GM12878 (cell line): ENCODE measurements at regions not wholly inside any gene's neighbourhood (a gene's known extent, or its start where the extent isn't known, plus 50 kb on each side); places are given as distances from the start of the nearest gene placed in this dataset.

ENCODE experiments used
- ATAC-seq: fragments of 200-7000 bp; cut with Tn5 transposase; 3 replicates; pipeline ENCODE4 v1.9.1; 2020; ENCODE audit warnings: mild to moderate bottlenecking, moderate library complexity
- BruUV-seq: library from RNA; stranded (reverse); fragments of 400-500 nt; replicated peaks from 2 replicates; lab custom pipeline; 2021; lab: Mats Ljungman, UMichigan
- CTCF ChIA-PET: fragments of 300-600 bp; sonication (Branson Sonifier 250); formaldehyde crosslinking; extraction: SDS; loops from one replicate; lab custom pipeline; 2021; ENCODE audit warnings: inconsistent platforms; lab: Yijun Ruan, JAX
- POLR2A ChIA-PET: fragments of 350-600 bp; formaldehyde crosslinking; extraction: SDS; loops from one replicate; lab custom pipeline; 2021; ENCODE audit warnings: inconsistent platforms; lab: Charles Lee
- RAD21 ChIA-PET: fragments of 300-600 bp; sonication (Branson Sonifier 250); formaldehyde crosslinking; loops from one replicate; lab custom pipeline; 2023; ENCODE audit warnings: antibody characterized with exemption; ENCODE audit not compliant: unreplicated experiment; lab: Charles Lee
- SMC1A ChIA-PET: fragments of 300-600 bp; sonication (Branson Sonifier 250); formaldehyde crosslinking; loops from one replicate; lab custom pipeline; 2023; ENCODE audit not compliant: unreplicated experiment, uncharacterized antibody; lab: Charles Lee
- DNase-seq: peaks from one replicate; pipeline ENCODE4 v3.0.0-alpha.2; 2011; ENCODE audit warnings: low read depth, low spot score
- FAIRE-seq: peaks from 3 replicates; lab custom pipeline; 2011; peaks lifted over from hg19 to GRCh38; lab: Jason Lieb, UNC
- H2AFZ ChIP-seq: 2 replicates; pipeline ENCODE4 v1.6.0; 2011; ENCODE audit warnings: low read depth, low read length, control low read depth; ENCODE audit not compliant: control insufficient read depth
- H3K27ac ChIP-seq: 2 replicates; pipeline ENCODE4 v1.5.1; 2011; ENCODE audit warnings: control low read depth; ENCODE audit not compliant: control insufficient read depth, insufficient read depth
- H3K27me3 ChIP-seq, 2 experiments: replicated peaks in 1 of 2; 2 replicates each; pipeline versions ENCODE4 v1.6.0 to v1.6.1; 2011; ENCODE audit warnings: low read length in 1 of 2; ENCODE audit not compliant: control insufficient read depth in 2 of 2, insufficient read depth in 2 of 2
- H3K36me3 ChIP-seq, 2 experiments: 2 replicates each; pipeline ENCODE4 v1.5.1; 2011; ENCODE audit warnings: low read length in 1 of 2; ENCODE audit not compliant: control insufficient read depth in 2 of 2, insufficient read depth in 2 of 2
- H3K4me1 ChIP-seq: 2 replicates; pipeline ENCODE4 v1.6.1; 2011; ENCODE audit warnings: mild to moderate bottlenecking, low read length, moderate library complexity, mixed read lengths; ENCODE audit not compliant: control insufficient read depth, insufficient read depth
- H3K4me2 ChIP-seq: 2 replicates; pipeline ENCODE4 v1.6.0; 2011; ENCODE audit warnings: control low read depth; ENCODE audit not compliant: control insufficient read depth, insufficient read depth
- H3K4me3 ChIP-seq: fragments of 200-600 bp; sonication (generic); 2 replicates; pipeline ENCODE4 v1.5.1; 2016
- H3K79me2 ChIP-seq: 2 replicates; pipeline ENCODE4 v1.6.0; 2011; ENCODE audit warnings: low read length; ENCODE audit not compliant: control insufficient read depth, insufficient read depth
- H3K9ac ChIP-seq: 2 replicates; pipeline ENCODE4 v1.8.0; 2011; ENCODE audit warnings: low read length, control low read depth, mixed read lengths; ENCODE audit not compliant: control insufficient read depth, insufficient read depth
- H3K9me3 ChIP-seq: replicated peaks from 3 replicates; pipeline ENCODE4 v1.5.1; 2011; ENCODE audit warnings: mild to moderate bottlenecking, low read length; ENCODE audit not compliant: control insufficient read depth, insufficient read depth
- H4K20me1 ChIP-seq: 2 replicates; pipeline ENCODE4 v1.6.0; 2011; ENCODE audit not compliant: control insufficient read depth, insufficient read depth
- CHD2 ChIP-seq: IDR thresholded peaks from 2 replicates; pipeline ENCODE4 v1.6.1; 2011; ENCODE audit warnings: low read depth, low read length, improper control_type of control experiment, borderline replicate concordance
- JUND ChIP-seq: IDR thresholded peaks from 2 replicates; pipeline ENCODE4 v1.6.1; 2012; ENCODE audit warnings: low read depth, mild to moderate bottlenecking, low read length, improper control_type of control experiment, moderate library complexity
- MTA2 ChIP-seq: fragments of 450-650 bp; IDR thresholded peaks from 2 replicates; pipeline ENCODE4 v1.6.1; 2016; ENCODE audit warnings: low read depth, mild to moderate bottlenecking, moderate library complexity
- POU2F2 ChIP-seq: IDR thresholded peaks from 3 replicates; pipeline ENCODE4 v1.6.1; 2011; ENCODE audit warnings: low read depth, mild to moderate bottlenecking, low read length, borderline replicate concordance
- SUPT20H ChIP-seq: IDR thresholded peaks from 2 replicates; pipeline ENCODE4 v1.6.1; 2011; ENCODE audit warnings: low read depth, mild to moderate bottlenecking, low read length, moderate library complexity, borderline replicate concordance; ENCODE audit not compliant: control insufficient read depth
- TARDBP ChIP-seq: IDR thresholded peaks from 2 replicates; pipeline ENCODE4 v1.6.1; 2016; ENCODE audit warnings: borderline replicate concordance
- ZBTB33 ChIP-seq: fragments of 450-650 bp; IDR thresholded peaks from 2 replicates; pipeline ENCODE4 v1.6.1; 2017; ENCODE audit warnings: mild to moderate bottlenecking
- WGBS: methylation state at CpG from one replicate; pipeline ENCODE4 v1.1.6; 2016; ENCODE audit warnings: low lambda C conversion rate; ENCODE audit not compliant: insufficient replicate concordance, insufficient coverage; ENCODE audit errors: missing lambda C conversion rate; 5-methylcytosine and 5-hydroxymethylcytosine counted together
- in situ Hi-C: fragments of 300-500 bp; cut with MboI; formaldehyde crosslinking; loops from 9 replicates; pipeline ENCODE4 v1.14.3; 2018; ENCODE audit warnings: mixed read lengths
- intact Hi-C: fragments of 100-400 bp; cut with micrococcal nuclease; formaldehyde crosslinking; loops from one replicate; pipeline ENCODE4 v1.14.2; 2022; ENCODE audit not compliant: unreplicated experiment
- TF ChIP-seq, protein P1 (sequence below): fragments of 450-650 bp; conservative IDR thresholded peaks from 2 replicates; pipeline ENCODE4 v1.6.1; 2017; ENCODE audit warnings: mild to moderate bottlenecking, moderate library complexity
- TF ChIP-seq, protein P2 (sequence below): fragments of 150-350 bp; IDR thresholded peaks from 2 replicates; pipeline ENCODE4 v1.6.1; 2014; ENCODE audit warnings: mild to moderate bottlenecking, low read depth, low read length

GRCh38 chr5:155686131-155686530 lies 640.8 kb upstream of the SGCD start (continued):
- TF ChIP-seq JUND (no peak), SUPT20H (no peak), MTA2 (no peak), ZBTB33 (no peak), POU2F2 (no peak)

- SMC1A ChIA-PET: no interaction called here
- H3K4me1 ChIP-seq: no peaks in the 10 kb centered on the region
- no peaks in the 10 kb centered on the region for H3K79me2 ChIP-seq
- H4K20me1 ChIP-seq: no peaks in the 10 kb centered on the region
- BruUV-seq: no TSS peak
- in situ Hi-C loops (no loop called here), intact Hi-C loops (no loop called here)
- no peaks in the 10 kb centered on the region for H3K9me3 ChIP-seq
- no peaks in the 10 kb centered on the region for H3K36me3 ChIP-seq
- H3K4me3 ChIP-seq: no peak overlapping the region
- H3K9ac ChIP-seq: no peak overlapping the region
- CTCF ChIA-PET: interaction anchor here (2.2 kb wide), 1 partner anchor 11 kb away, joined by 8 read pairs; no protein-coding TSS in a partner anchor
- H3K27ac ChIP-seq: no peak overlapping the region
- no peak for ATAC-seq
- FAIRE-seq: no peak
- no peak for DNase-seq
- no peak overlapping the region for H3K4me2 ChIP-seq
- 0% methylated on average over 1 of the region's 1 CpG for WGBS
- no peak overlapping the region for H2AFZ ChIP-seq
- no peaks in the 10 kb centered on the region for H3K27me3 ChIP-seq
- RAD21 ChIA-PET: no interaction called here
- POLR2A ChIA-PET: no interaction called here
- no peak for TF ChIP-seq TARDBP
- TF ChIP-seq, protein P1, sequence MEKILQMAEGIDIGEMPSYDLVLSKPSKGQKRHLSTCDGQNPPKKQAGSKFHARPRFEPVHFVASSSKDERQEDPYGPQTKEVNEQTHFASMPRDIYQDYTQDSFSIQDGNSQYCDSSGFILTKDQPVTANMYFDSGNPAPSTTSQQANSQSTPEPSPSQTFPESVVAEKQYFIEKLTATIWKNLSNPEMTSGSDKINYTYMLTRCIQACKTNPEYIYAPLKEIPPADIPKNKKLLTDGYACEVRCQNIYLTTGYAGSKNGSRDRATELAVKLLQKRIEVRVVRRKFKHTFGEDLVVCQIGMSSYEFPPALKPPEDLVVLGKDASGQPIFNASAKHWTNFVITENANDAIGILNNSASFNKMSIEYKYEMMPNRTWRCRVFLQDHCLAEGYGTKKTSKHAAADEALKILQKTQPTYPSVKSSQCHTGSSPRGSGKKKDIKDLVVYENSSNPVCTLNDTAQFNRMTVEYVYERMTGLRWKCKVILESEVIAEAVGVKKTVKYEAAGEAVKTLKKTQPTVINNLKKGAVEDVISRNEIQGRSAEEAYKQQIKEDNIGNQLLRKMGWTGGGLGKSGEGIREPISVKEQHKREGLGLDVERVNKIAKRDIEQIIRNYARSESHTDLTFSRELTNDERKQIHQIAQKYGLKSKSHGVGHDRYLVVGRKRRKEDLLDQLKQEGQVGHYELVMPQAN: no peak
- no peak for TF ChIP-seq CHD2
- TF ChIP-seq, protein P2, sequence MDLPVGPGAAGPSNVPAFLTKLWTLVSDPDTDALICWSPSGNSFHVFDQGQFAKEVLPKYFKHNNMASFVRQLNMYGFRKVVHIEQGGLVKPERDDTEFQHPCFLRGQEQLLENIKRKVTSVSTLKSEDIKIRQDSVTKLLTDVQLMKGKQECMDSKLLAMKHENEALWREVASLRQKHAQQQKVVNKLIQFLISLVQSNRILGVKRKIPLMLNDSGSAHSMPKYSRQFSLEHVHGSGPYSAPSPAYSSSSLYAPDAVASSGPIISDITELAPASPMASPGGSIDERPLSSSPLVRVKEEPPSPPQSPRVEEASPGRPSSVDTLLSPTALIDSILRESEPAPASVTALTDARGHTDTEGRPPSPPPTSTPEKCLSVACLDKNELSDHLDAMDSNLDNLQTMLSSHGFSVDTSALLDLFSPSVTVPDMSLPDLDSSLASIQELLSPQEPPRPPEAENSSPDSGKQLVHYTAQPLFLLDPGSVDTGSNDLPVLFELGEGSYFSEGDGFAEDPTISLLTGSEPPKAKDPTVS: no peak
Measured at GRCh38 chr5:155689406-155689805, 637.6 kb upstream of the SGCD start.
